Ovary (tissue), 7 donors: ENCODE measurements at regions not wholly inside any gene's neighbourhood (a gene's known extent, or its start where the extent isn't known, plus 50 kb on each side); places are given as distances from the start of the nearest gene placed in this dataset.

Source experiments
- DNase-seq, 5 donors: peaks; one replicate each; pipeline ENCODE4 v3.0.0-alpha.2; 2019 to 2020
- H3K27ac ChIP-seq, 2 donors: fragments of 200-600 bp; one replicate each; pipeline versions ENCODE4 v1.5.1 to v1.8.0; 2019 to 2022
- H3K27me3 ChIP-seq: fragments of 200-600 bp; one replicate; pipeline ENCODE4 v1.8.0; 2022
- H3K36me3 ChIP-seq: fragments of 200-600 bp; sonication (generic); one replicate; pipeline ENCODE4 v1.5.1; 2019
- H3K4me1 ChIP-seq: one replicate; pipeline ENCODE4 v1.8.1; 2013; ENCODE audit warnings: mild to moderate bottlenecking, moderate library complexity; ENCODE audit not compliant: insufficient read depth
- H3K4me3 ChIP-seq: fragments of 200-600 bp; sonication (generic); one replicate; pipeline ENCODE4 v1.5.1; 2017
- H3K9me3 ChIP-seq, 2 donors: fragments of 200-600 bp in 1 of 2; sonication (generic) in 1 of 2; one replicate each; pipeline versions ENCODE4 v1.5.1 to v1.8.1; 2013 to 2019; ENCODE audit warnings: mild to moderate bottlenecking in 1 of 2, moderate library complexity in 1 of 2
- EP300 ChIP-seq: sonication (generic); formaldehyde crosslinking; IDR thresholded peaks from one replicate; pipeline ENCODE4 v1.6.1; 2017; ENCODE audit warnings: antibody characterized with exemption
- POLR2A ChIP-seq: fragments of 450-650 bp; IDR thresholded peaks from one replicate; pipeline ENCODE4 v1.6.1; 2017; ENCODE audit warnings: antibody characterized with exemption, mild to moderate bottlenecking, moderate library complexity
- WGBS, 3 donors: extraction: QIAGEN DNeasy Blood & Tissue Kit in 1 of 3; methylation state at CpG; one replicate each; pipeline versions ENCODE4 v1.1.5 to v1.1.7; 2013 to 2017; 5-methylcytosine and 5-hydroxymethylcytosine counted together
- intact Hi-C, 4 donors: fragments of 100-400 bp; cut with DNase I; formaldehyde crosslinking; loops; one replicate each; pipeline versions ENCODE4 v1.11.0 to v1.15.1; 2022 to 2023
- TF ChIP-seq, protein P1 (sequence below), 3 donors: fragments of 450-650 bp in 2 of 3; fragments of 200-600 bp in 1 of 3; IDR thresholded peaks; one replicate each; pipeline versions ENCODE4 v1.5.1 to v1.8.0; 2016 to 2022; ENCODE audit warnings: antibody characterized with exemption in 3 of 3, mild to moderate bottlenecking in 1 of 3
- donor health status: DM: no; HTN: no; CAD: no; lungs with moderate emphysema.
- donor health status: DM: no; HTN: no; CAD: no.
- donor health status: Bipolar disorder and iron deficiency.
- donor health status: DM: no; HTN: no; CAD: no.
- donor health status: DM: yes; HTN: yes; CAD: no.

- peaks cover 19% of the 10 kb centered on the region for H3K4me1 ChIP-seq
- intact Hi-C loops, result no loop called here
- H3K4me3 ChIP-seq, result no peak overlapping the region
- WGBS, 3 donors, result 31 to 37% (median 31%) methylated on average over 3 of the region's 3 CpGs
- TF ChIP-seq, protein P1, sequence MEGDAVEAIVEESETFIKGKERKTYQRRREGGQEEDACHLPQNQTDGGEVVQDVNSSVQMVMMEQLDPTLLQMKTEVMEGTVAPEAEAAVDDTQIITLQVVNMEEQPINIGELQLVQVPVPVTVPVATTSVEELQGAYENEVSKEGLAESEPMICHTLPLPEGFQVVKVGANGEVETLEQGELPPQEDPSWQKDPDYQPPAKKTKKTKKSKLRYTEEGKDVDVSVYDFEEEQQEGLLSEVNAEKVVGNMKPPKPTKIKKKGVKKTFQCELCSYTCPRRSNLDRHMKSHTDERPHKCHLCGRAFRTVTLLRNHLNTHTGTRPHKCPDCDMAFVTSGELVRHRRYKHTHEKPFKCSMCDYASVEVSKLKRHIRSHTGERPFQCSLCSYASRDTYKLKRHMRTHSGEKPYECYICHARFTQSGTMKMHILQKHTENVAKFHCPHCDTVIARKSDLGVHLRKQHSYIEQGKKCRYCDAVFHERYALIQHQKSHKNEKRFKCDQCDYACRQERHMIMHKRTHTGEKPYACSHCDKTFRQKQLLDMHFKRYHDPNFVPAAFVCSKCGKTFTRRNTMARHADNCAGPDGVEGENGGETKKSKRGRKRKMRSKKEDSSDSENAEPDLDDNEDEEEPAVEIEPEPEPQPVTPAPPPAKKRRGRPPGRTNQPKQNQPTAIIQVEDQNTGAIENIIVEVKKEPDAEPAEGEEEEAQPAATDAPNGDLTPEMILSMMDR (IDR thresholded peaks at IDR 0.05), result no peak
- TF ChIP-seq EP300, result no peak
- no peak for TF ChIP-seq POLR2A
- no peaks in the 10 kb centered on the region for H3K36me3 ChIP-seq
- H3K27ac ChIP-seq, result no peak overlapping the region
- no peaks in the 10 kb centered on the region for H3K27me3 ChIP-seq
- no peaks in the 10 kb centered on the region for H3K9me3 ChIP-seq
- no peak for DNase-seq
These were observed 317.6 kb upstream of the RASGRP1 start for GRCh38 chr15:38882221-38882620.

- no peak overlapping the region for H3K4me3 ChIP-seq
- H3K27me3 ChIP-seq, result no peaks in the 10 kb centered on the region
- intact Hi-C loops, result no loop called here
- H3K36me3 ChIP-seq, result no peaks in the 10 kb centered on the region
- H3K27ac ChIP-seq, result no peak overlapping the region
- WGBS, 3 donors, result 70 to 77% (median 74%) methylated on average over 1 of the region's 1 CpG
- no peak for DNase-seq
- TF ChIP-seq EP300 (no peak), POLR2A (no peak)
- TF ChIP-seq, protein P1 (IDR thresholded peaks at IDR 0.05), result no peak
- peaks cover 14% of the 10 kb centered on the region for H3K4me1 ChIP-seq
- H3K9me3 ChIP-seq, result no peaks in the 10 kb centered on the region
These were observed 319.4 kb upstream of the RASGRP1 start for GRCh38 chr15:38883987-38884386.

DNA sequence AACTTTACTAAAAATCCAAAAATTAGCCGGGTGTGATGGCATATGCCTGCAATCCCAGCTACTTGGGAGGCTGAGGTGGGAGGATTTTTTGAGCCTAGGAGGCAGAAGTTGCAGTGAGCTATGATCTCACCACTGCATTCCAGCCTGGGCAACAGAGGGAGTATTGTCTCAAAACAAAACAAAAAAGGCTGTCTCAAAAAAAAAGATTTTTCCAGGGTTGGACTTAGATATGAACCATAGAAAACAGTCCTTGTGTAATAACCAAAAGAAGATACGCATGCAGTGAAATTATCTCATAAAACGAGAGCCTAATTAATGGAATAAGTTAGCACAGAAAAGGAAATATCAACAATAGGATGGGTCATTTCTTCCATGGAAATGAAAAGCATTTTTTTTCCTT is 320.4 kb upstream of the RASGRP1 start:
- no peaks in the 10 kb centered on the region for H3K9me3 ChIP-seq
- 10 to 24% (median 14%) methylated on average over 3 of the region's 3 CpGs for WGBS, 3 donors
- H3K36me3 ChIP-seq, result no peaks in the 10 kb centered on the region
- intact Hi-C loops, result no loop called here
- H3K27me3 ChIP-seq, result no peaks in the 10 kb centered on the region
- TF ChIP-seq, protein P1 (IDR thresholded peaks at IDR 0.05), result no peak
- H3K27ac ChIP-seq, result peak overlapping the region in 1 of 2 donors; percentile 47
- DNase-seq, result peak in 1 of 5 donors; percentile 34
- H3K4me3 ChIP-seq, result no peak overlapping the region
- H3K4me1 ChIP-seq, result peaks cover 12% of the 10 kb centered on the region

- intact Hi-C loops, result no loop called here
- Histone ChIP-seq H3K27me3 (no peaks in the 10 kb centered on the region), H3K9me3 (no peaks in the 10 kb centered on the region), H3K27ac (peak overlapping the region in 1 of 2 donors; percentile 26), H3K4me1 (peaks cover 11% of the 10 kb centered on the region), H3K4me3 (no peak overlapping the region), H3K36me3 (no peaks in the 10 kb centered on the region)
- WGBS, 3 donors, result 8 to 18% (median 12%) methylated on average over 4 of the region's 4 CpGs
- TF ChIP-seq EP300 (no peak), POLR2A (no peak)
- TF ChIP-seq, protein P1 (IDR thresholded peaks at IDR 0.05), result no peak
- peak in 2 of 5 donors; percentile 33 to 52 for DNase-seq
These were observed 320.9 kb upstream of the RASGRP1 start for GRCh38 chr15:38885471-38885952.
